ENCODE measurements at regions not wholly inside any gene's neighbourhood (a gene's known extent, or its start where the extent isn't known, plus 50 kb on each side); places are given as distances from the start of the nearest gene placed in this dataset.
A peak's percentile ranks its signal among the peaks of the same experiment; 100 is the strongest.

DNA sequence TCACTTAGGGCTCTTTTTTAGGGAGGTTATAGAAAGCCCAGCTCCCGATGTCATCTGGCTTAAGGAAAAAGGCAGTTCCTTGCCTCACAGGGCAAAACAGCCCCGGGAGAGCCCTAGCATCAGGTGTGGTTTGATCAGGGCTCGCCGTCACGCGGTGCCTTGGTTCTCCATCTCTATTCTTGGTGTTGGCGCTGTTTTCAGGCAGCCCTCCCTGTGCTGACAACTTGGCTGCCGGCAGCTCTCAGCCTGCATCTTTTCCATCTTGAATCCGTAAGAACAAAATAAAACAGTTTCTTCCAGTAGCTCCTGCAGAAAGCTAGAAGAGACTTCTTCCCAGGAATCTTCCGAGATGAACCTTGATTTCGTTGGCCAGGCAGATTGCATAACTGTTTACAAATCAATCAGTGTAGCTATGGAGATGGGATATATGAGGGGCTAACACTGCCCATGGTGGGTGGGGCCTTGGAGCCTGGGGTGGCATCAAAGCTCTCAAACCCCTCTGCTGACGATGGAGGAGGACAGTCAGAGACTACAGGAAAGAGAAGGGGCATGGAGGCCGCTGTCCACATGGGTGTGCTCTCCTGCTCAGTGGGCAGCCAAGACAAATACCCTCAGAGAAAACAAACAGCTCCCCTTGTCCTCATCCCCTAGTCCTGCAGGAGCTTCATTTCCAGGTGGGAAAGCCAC, 370.7 kb upstream of the C1orf174 start:
- DNase-seq (ENCODE audit: low read depth), result no peak

DNA sequence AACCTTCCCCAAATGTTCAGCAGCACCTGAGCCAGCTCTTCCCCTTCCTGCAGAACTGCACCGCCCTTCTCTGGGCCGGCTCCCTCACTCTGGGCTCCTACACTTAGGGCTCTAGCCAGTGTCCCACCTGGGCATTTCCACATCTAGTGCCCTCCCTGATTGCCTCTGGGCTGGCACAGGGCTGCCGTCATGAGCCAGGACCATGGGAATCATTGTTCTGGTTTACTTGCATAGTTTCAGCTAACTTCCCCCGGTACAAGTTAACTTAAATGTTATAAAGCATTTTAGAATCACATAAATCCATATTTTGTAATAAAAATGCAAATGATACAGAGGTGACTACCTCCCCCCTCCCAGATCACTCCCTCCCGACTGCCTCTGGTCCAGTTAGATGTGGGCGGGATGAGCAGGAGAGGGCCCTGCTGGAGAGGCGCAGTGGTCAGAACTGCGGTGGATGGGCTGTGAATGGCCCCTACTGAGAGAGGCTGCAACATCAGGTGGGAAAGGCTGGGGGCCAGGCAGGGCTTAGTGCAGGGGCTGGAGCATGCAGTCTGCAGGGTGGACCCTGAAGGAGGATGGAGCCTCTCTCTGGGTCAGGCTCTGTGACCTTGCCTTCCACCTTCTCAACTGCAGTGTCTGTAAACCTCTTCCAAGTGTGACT, 371.4 kb upstream of the C1orf174 start:
- DNase-seq (ENCODE audit: low read depth), result no peak

DNA sequence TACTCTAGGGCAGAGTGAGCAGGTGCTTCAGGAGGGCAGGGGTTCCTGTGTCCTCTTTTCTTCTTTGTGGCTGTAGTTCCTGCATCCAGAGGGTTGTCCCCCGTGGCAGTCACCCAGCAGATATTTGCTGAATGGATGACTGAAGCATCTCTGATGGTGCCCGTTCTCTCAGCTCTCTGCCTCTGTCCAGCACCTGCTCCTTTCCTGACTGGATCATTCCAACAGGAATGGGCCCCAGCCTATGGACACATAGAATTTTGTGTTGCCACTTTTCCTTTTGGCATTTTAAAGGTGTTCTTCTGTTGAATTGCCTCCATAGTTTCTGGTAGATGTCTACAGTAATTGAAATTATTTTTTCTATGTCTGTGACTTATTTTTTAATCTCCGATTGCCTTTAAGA, 372.5 kb upstream of the C1orf174 start:
- DNase-seq (ENCODE audit: low read depth), result no peak

DNA sequence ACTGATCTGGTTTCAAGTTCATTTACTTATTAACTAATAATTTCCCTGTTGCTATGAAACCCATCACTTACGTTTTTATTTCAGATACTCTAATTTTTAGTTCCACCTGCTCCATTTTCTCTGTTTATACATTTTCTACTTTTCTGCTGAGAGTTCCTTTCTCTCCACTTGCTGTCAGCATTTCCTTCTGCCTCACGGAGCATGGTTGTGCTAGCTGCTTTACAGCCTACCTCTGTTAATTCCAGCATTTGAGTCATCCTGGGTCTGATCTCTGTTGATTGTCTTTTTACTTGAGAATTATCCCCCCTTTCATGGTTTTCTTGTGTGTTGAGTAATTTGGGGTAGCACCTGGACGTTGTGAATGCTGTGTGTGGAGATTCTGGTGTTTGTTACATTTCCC, 373.2 kb upstream of the C1orf174 start:
- DNase-seq (ENCODE audit: low read depth), result peak; percentile 5

DNA sequence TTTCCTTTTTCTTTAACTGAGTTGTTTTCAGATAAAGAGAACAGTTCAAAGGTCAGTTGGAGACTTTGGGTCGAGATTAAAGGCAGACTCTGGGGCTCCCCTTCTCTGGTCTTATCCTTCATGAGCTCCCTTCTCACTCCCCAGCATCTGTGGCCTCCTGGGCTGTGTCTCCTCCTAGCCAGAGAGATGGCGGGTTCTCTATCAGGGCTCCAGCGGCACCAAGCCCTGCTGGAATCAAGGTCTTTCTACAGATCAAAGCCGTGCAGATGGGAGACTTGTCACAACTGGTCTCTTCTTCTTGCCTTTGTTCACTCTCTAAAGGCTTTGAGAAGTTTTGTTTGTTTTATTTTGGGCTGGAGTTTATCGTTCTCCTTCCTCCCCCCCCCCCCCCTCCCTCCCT, 373.7 kb upstream of the C1orf174 start:
- no peak for DNase-seq (ENCODE audit: low read depth)

DNA sequence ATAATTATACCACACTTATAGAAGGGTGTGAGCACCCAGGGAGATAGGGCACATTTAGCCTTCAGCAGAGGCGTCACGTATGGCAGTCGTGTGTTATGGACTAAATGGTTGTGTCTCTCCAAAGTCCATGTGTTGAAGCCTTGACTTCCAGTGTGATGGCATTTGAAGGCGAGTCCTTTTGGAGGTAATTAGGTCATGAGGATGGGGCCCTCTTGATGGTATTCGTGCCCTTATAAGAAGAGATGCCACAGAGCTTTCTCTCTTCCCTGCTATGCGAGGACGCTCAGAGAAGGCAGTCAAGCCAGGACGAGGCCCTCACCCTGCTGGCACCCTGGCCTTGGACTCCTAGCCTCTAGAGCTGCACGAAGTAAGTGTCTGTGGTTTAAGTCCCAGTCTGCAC, 375.0 kb upstream of the C1orf174 start:
- DNase-seq (ENCODE audit: low read depth), result no peak

DNA sequence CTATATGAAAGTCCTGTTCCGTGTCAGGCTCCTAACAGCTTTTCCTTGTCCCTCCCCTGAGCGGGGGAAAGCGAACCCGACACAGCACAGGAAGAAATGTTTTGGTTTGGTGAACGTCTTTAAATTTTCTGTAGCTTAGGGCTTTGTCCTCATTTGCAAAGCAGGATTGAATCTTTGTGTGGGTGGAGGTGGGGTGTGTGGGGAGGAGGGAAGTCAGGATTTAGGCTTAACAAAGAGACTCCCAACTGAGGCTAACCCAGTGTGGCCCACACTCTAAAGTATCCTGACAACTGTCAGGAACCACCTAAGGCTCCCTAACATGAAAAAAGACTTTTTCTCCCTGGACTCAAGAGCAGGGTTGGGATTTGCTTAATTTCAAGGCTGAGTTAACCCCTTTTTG, 376.2 kb upstream of the C1orf174 start:
- no peak for DNase-seq (ENCODE audit: low read depth)

DNA sequence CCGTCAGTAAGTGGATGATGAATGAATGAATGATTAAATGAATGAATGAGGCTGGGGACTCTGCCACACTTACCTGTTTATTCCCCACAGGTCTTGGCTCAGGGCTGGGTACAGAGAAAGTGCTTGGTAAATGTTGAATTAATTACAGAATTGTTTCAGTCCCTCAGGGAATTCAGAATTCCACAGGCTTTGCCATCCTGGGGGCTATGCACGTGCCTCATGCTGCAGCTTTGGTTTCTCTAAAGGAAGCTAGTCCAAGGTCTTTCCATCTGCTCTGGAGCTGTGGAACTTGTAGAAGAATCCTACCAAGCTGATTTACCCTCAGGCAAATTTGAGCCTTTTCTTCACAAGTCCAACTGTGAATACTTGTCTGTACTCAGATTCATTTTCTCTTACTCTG, 376.8 kb upstream of the AJAP1 start:
- no peak for DNase-seq (ENCODE audit: low read depth)

DNA sequence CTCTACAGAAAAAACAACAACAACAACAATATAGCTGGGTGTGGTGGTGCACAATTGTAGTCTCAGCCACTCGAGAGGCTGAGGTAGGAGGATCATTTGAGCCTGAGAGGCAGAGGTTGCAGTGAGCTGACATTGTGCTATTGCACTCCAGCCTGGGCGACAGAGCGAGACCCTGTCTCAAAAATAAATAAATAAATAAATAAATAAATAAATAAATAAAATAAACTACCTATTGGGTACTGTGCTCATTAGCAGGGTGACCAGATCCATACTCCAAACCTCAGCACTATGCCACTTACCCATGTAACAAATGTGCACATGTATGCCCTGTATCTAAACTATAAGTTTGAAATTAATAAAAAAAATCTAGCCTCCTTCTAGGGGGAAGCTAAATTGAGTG, 369.4 kb upstream of the AJAP1 start:
- DNase-seq (ENCODE audit: low read depth), result no peak

DNA sequence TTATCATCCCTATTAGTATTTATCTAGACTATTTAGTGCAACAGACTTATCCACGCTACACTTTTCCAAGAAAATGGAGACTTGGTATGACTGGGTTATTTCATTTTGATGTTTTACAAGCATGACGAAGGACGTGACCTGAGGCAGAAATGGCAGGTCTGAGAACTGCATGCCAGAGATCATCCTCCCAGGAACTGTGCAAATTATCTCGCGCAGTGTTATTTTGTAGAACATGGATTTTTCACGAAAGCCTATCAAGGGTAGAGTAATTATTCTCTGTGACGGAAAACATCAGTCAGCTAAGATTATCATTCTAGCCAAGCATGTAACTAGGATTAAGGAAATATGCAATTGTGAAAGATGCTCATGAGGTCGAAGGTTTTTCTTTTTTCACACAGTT, 361.5 kb upstream of the AJAP1 start:
- no peak for DNase-seq (ENCODE audit: low read depth)

DNA sequence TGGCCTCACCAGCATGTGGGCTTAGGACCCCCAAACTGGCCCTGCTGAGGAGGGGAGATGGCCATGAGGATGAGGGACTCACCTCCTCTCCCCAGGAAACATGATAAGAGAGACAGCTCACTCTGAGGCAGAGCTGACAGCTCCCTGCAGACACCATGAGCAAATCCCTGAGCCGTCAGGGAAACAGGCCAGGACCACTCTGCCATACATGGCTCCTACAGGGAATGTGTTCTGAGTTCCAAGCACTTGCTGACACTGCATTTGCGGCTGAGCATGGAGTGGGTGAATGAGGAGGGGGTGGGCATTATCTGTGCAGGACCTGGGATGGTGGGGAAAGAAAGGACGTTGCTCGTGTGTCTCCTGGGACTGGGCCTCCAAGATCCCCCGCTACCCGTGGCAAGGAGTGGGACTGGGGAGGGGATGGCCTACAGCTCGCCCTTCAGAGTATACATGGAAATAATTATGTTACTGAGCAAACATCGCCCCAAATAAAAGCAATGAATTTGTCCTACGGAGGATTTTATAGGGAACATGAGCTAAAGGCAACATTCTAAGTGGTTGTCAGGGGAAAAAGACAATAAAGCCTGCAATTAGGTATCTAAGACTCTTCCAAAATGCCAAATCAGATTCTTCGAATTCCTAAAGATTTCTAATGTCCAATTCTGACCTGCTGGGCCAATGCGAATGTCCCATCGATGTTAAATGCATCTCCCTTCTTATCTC, 355.9 kb upstream of the AJAP1 start:
- DNase-seq (ENCODE audit: low read depth), result no peak

DNA sequence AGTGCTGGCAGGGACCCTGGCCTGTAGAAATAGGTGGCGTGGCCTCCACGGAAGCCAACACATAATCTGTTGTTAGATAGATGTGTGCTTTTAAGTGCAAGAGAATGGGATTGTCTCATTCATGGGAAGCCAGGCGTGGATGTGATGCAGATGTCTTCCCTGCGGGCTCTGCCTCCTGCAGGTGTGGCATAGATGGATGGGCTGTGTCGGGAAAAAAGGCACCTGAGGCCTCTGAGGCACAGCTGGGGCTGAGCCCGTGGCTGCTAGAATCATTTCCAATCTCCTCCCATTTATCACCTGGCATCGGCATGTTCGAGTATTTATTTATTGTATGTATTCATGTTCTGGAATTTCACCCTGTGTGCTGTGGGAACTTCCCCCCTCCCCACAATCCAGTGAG, 353.4 kb upstream of the AJAP1 start:
- DNase-seq (ENCODE audit: low read depth), result no peak

DNA sequence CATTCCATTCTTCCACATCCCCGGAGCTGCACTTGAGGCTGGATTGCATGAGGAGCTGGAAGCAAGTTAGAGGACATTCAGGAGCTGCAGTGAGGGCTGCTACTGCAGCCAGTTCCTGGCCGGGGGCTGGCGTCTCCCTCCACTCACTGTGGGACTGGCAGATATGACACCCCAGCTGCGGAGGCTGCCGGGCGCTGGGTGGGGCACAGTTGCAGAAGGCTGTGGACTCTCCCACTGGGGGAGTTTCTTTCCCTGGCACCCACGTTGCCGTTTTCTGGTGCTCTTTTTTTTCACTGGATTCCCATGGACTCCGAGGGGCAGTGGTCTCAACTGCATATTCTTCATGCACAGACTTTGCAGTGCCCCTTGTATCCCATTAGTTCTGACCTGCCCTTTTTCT, 351.1 kb upstream of the AJAP1 start:
- no peak for DNase-seq (ENCODE audit: low read depth)

DNA sequence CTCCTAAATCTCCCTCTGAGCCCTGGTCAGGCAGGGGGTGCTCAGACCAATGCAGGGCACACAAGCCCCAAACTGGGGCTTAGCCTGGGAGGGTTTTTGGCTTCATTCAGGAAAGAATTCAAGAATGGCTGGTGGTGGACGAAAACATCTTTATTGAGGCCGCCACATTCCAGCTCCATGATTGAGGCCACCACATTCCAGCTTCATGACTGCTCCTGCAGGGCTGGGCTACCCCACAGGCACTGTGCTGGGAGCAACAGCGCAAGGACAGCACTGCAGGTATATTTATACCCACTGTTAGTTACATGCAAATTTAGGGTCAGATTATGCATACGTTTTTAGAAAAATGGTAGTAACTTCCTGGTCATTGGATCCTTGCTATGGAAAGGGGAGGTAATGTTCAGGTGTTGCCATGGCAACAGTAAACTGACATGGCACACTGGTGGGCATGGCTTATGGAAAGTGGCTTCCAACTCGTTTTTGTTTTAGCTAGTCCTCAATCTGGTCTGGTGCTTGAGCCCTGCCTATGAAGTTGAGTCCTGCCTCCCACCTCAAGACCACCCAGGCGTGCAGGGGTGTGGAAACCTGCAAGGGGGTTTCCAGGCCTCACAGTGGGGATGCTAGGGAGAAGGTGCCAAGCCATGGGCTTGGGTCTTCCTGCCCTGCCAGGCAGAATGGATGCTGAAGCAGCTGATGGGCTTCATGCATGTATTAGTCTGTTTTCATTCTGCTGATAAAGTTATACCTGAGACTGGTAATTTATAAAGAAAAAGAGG, 348.7 kb upstream of the AJAP1 start:
- no peak for DNase-seq (ENCODE audit: low read depth)

DNA sequence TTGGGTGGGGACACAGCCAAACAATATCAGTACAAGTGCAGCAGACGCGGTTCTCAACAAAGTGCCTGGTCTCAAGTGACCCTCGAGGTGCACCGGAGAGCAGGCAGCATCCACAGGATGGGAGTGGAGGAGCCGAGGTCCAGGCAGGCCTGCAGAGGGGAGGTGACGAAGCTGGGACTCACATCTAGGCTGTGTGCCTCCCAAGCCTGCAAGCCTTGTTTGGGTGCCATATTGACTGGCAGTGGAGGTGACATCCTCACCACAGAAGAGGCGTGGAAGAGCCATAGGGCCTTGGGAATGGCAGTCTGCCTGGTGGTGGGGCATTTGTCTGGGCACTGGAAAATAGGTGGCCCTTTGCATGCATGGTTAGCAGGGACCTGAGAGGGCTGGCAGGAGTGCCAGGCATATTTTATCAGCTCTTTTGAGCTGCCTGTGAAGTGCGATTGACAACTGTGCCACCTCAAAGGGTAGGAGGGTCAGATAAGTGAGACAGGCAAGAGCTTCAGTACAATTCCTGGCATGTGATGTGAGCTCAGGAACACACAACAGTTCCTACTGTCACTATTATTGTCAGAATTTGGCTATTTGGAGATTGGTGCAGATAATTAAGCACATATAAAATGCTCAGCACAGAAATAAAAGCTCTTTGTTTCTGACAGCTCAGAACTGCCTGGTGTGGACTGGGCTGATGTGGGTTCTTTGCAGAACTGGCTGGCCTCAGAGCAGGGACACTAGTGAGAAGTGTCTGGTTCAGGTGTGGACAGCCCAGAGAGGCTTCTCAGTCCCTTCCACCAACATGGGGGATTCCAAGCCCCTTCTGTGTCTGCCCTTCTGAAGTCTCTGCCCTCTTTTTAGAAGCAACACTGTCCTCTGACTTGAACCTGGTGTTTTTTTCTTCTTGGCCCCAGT, 347.6 kb upstream of the AJAP1 start:
- no peak for DNase-seq (ENCODE audit: low read depth)

DNA sequence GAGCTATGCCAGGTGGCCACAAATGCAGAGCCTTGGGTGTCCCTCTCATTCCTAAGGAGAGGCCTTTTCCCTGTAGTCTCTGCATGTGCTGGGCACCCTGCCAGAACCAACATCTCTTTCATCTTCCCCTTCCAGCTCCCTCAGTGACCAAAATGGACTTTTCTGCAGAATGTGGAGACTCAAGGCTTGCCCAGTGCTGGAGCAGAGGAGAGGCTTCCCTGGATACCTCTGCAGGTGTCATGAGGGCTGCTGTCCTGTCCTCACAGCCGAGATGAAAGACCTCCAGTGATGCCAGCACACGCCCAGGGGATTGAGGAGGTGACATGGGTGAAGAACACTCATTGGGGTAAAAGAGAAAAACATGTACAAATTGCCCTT, 347.0 kb upstream of the AJAP1 start:
- no peak for DNase-seq (ENCODE audit: low read depth)

DNA sequence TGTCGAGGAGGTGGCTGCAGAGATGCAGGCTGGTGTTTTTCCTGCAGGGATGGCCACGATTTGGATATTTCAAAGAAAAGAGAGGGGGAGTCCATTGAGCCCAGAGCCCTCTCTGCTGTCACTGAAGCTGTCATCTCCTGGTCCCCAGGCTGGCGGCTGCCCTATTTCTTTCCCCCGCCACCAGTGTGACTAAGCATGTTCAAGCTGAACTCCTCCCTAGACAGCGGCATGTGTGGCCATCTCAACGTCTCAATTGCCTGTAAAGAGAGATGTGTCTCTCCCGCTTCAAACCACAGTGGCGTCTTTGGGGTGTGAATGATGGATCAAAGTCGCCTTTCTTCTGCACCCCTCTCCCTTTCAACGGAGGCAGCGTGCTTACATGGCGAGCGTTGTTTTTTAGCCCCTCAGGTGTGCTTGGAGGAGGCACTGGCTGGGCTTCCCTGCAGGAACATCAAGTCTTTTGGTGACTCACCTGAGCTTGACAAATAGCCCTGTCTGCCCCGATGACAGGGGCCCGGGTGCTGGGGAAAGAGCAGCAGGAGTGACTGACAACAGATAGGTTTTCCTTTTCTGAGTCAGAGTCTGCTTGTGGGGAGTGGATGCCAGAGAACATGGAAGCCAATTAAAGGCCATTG, 346.4 kb upstream of the AJAP1 start:
- no peak for DNase-seq (ENCODE audit: low read depth)

DNA sequence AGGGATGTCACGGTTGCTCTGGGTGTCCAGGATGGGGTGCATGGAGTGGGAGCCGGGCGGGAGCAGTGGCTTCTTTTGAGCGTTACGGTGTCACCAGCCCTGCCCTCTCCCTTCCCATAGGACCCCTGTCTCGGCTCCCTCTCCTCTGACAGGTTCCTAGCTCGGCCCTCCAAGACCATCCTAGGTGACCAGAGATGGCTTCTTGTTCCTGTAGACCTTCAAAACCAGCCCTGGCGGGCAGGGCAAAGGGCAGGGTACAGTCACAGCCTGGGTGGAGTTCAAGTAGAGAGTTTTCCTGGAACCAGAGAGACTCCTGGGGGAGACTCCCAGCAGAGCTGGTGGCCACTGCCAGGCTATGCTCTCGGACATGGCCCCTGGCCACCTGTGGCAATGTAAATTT, 345.6 kb upstream of the AJAP1 start:
- DNase-seq (ENCODE audit: low read depth), result no peak

DNA sequence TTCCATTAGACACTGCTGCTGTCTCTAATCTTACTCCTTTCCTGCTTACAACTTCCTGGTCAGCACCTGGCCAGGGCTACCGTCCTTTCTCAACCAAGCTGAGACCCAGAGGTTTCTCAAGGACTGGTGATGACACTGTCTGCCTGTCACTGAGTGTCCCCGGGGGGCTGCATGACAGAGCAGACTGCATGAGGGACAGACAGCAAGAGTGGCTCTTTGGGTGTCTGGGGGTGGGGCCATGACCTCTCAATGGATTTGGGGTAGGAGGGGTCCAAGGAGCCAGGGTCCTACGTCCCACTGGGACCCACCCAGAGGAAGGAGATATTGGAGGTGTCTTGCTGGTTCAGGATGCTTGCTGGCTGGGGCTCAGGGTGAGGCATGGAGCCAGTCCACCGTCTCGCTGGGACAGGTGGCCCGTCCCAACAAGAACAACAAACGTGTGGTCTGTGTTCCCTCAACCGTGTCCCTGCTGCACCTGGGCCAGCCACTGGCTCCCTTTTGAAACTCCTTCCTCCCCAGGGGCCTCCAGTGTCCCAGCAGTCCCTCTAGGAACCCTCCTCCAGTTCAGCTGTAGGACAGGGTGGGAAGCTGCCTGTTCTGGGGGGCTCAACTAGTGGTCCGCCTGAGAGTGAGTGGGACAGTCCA, 344.6 kb upstream of the AJAP1 start:
- DNase-seq (ENCODE audit: low read depth), result no peak

DNA sequence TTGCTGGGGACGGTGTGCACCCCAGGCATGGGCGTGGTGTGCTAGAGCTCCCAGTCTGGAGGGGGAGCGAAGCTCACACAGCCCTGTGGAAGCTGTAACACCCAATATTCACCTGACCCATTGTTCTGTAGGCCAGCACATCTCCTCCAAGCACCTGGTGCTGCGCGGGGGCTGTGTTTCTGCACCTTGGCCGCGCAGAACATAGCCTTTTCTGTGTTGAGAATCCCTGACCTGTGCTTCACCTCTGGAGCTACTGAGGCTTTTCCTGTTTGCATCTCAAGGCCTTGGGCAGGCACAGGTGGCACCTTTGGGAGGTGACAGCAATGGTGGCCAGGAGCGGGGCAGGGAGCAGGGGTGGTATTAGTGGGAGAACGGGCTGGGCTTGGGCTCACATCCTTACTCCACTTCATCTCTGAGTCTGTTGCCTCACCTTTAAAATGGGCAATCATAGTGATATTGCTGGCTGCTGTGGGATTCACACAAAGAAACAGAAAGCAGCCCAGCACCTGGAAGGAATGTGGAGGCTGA, 343.9 kb upstream of the AJAP1 start:
- DNase-seq (ENCODE audit: low read depth), result no peak

Data from renal cortical epithelial cell (primary cell).